HEK293 (cell line): ENCODE measurements at regions not wholly inside any gene's neighbourhood (a gene's known extent, or its start where the extent isn't known, plus 50 kb on each side); places are given as distances from the start of the nearest gene placed in this dataset.

ENCODE experiments used
- CTCF ChIA-PET: fragments of 350-600 bp; formaldehyde crosslinking; extraction: SDS; loops from one replicate; lab custom pipeline; 2021; ENCODE audit warnings: antibody characterized with exemption; lab: Yijun Ruan, JAX
- POLR2A ChIA-PET: fragments of 300-600 bp; formaldehyde crosslinking; extraction: SDS; loops from one replicate; lab custom pipeline; 2020; ENCODE audit warnings: antibody characterized with exemption, inconsistent platforms; lab: Yijun Ruan, JAX
- H3K27ac ChIP-seq: fragments of 200-500 bp; sonication (Bioruptor generic); 2 replicates; pipeline ENCODE4 v1.5.1; 2014; ENCODE audit warnings: low read depth, low read length, control low read depth, inconsistent platforms; ENCODE audit errors: extremely low read depth
- H3K36me3 ChIP-seq, 2 experiments: fragments of 200-500 bp in 1 of 2; sonication (Bioruptor generic) in 1 of 2; 1 replicate in 1 of 2; 2 replicates in 1 of 2; pipeline ENCODE4 v1.5.1; 2014 to 2017; ENCODE audit warnings: inconsistent platforms in 2 of 2, low read length in 2 of 2; ENCODE audit not compliant: control insufficient read depth in 2 of 2, insufficient read depth in 1 of 2
- H3K4me1 ChIP-seq: fragments of 200-500 bp; sonication (Bioruptor generic); 2 replicates; pipeline ENCODE4 v1.5.1; 2014; ENCODE audit warnings: mild to moderate bottlenecking, low read length, inconsistent platforms; ENCODE audit not compliant: control insufficient read depth, insufficient read depth
- H3K4me3 ChIP-seq: 2 replicates; pipeline ENCODE4 v1.5.1; 2011; ENCODE audit warnings: low read depth, mild to moderate bottlenecking, control low read depth, low read length, moderate library complexity
- H3K9me3 ChIP-seq: fragments of 200-500 bp; sonication (Bioruptor generic); 2 replicates; pipeline ENCODE4 v1.5.1; 2014; ENCODE audit warnings: low read depth, low read length, inconsistent platforms; ENCODE audit not compliant: control insufficient read depth, insufficient read depth
- EGR2 ChIP-seq: fragments of 450-650 bp; formaldehyde crosslinking; IDR thresholded peaks from 2 replicates; pipeline ENCODE4 v1.5.1; 2016; ENCODE audit warnings: low read depth, missing biosample characterization, missing genetic modification characterization
- GLIS1 ChIP-seq: fragments of 450-650 bp; formaldehyde crosslinking; IDR thresholded peaks from 2 replicates; pipeline ENCODE4 v1.5.1; 2016; ENCODE audit warnings: missing biosample characterization, missing genetic modification characterization
- GLIS2 ChIP-seq: fragments of 450-650 bp; formaldehyde crosslinking; IDR thresholded peaks from 2 replicates; pipeline ENCODE4 v1.5.1; 2016; ENCODE audit warnings: missing biosample characterization, missing genetic modification characterization
- KLF10 ChIP-seq: fragments of 450-650 bp; IDR thresholded peaks from 2 replicates; pipeline ENCODE4 v1.5.1; 2018; ENCODE audit warnings: missing biosample characterization, mild to moderate bottlenecking, missing genetic modification characterization
- MYNN ChIP-seq: fragments of 450-650 bp; formaldehyde crosslinking; IDR thresholded peaks from 2 replicates; pipeline ENCODE4 v1.5.1; 2016; ENCODE audit warnings: missing biosample characterization, missing genetic modification characterization, borderline replicate concordance
- ZBTB21 ChIP-seq: fragments of 450-650 bp; formaldehyde crosslinking; IDR thresholded peaks from 2 replicates; pipeline ENCODE4 v1.5.1; 2017; ENCODE audit warnings: missing biosample characterization, missing genetic modification characterization
- ZBTB8A ChIP-seq: fragments of 450-650 bp; formaldehyde crosslinking; IDR thresholded peaks from 2 replicates; pipeline ENCODE4 v1.5.1; 2016; ENCODE audit warnings: missing biosample characterization, missing genetic modification characterization
- ZFHX2 ChIP-seq: fragments of 450-650 bp; formaldehyde crosslinking; conservative IDR thresholded peaks from 2 replicates; pipeline ENCODE4 v1.5.1; 2016; ENCODE audit warnings: missing biosample characterization, missing genetic modification characterization
- ZNF23 ChIP-seq: fragments of 450-650 bp; formaldehyde crosslinking; IDR thresholded peaks from 2 replicates; pipeline ENCODE4 v1.5.1; 2016; ENCODE audit warnings: missing biosample characterization, missing genetic modification characterization, borderline replicate concordance
- ZNF335 ChIP-seq: fragments of 450-650 bp; formaldehyde crosslinking; conservative IDR thresholded peaks from 2 replicates; pipeline ENCODE4 v1.5.1; 2016; ENCODE audit warnings: missing biosample characterization, missing genetic modification characterization
- ZNF341 ChIP-seq: fragments of 450-650 bp; formaldehyde crosslinking; IDR thresholded peaks from 2 replicates; pipeline ENCODE4; 2016; ENCODE audit warnings: low read depth, missing biosample characterization, missing genetic modification characterization
- ZNF366 ChIP-seq: fragments of 450-650 bp; formaldehyde crosslinking; conservative IDR thresholded peaks from 2 replicates; pipeline ENCODE4 v1.5.1; 2016; ENCODE audit warnings: missing biosample characterization, missing genetic modification characterization
- ZNF48 ChIP-seq: fragments of 450-650 bp; formaldehyde crosslinking; IDR thresholded peaks from 2 replicates; pipeline ENCODE4 v1.5.1; 2016; ENCODE audit warnings: missing biosample characterization, missing genetic modification characterization
- ZNF629 ChIP-seq: fragments of 450-650 bp; formaldehyde crosslinking; IDR thresholded peaks from 2 replicates; pipeline ENCODE4 v1.5.1; 2017; ENCODE audit warnings: missing biosample characterization, missing genetic modification characterization
- ZNF660 ChIP-seq: fragments of 450-650 bp; IDR thresholded peaks from 2 replicates; pipeline ENCODE4 v1.5.1; 2018; ENCODE audit warnings: missing biosample characterization, mild to moderate bottlenecking, missing genetic modification characterization
- ZXDB ChIP-seq: fragments of 450-650 bp; formaldehyde crosslinking; IDR thresholded peaks from 2 replicates; pipeline ENCODE4 v1.5.1; 2016; ENCODE audit warnings: missing biosample characterization, missing genetic modification characterization
- TF ChIP-seq, protein P1 (sequence below): fragments of 450-650 bp; formaldehyde crosslinking; IDR thresholded peaks from 2 replicates; pipeline ENCODE4 v1.5.1; 2016; ENCODE audit warnings: missing biosample characterization, missing genetic modification characterization
- TF ChIP-seq, protein P2 (sequence below): fragments of 450-650 bp; formaldehyde crosslinking; IDR thresholded peaks from 2 replicates; pipeline ENCODE4 v1.5.1; 2016; ENCODE audit warnings: missing biosample characterization, missing genetic modification characterization
- TF ChIP-seq, protein P3 (sequence below): fragments of 450-650 bp; formaldehyde crosslinking; IDR thresholded peaks from 2 replicates; pipeline ENCODE4 v1.5.1; 2016; ENCODE audit warnings: missing biosample characterization, missing genetic modification characterization
- TF ChIP-seq, protein P4 (sequence below): fragments of 450-650 bp; formaldehyde crosslinking; optimal IDR thresholded peaks from 2 replicates; pipeline ENCODE3; 2016; ENCODE audit warnings: missing biosample characterization, mild to moderate bottlenecking, missing genetic modification characterization
- TF ChIP-seq, protein P5 (sequence below): fragments of 450-650 bp; formaldehyde crosslinking; IDR thresholded peaks from 2 replicates; pipeline ENCODE4 v1.5.1; 2016; ENCODE audit warnings: missing biosample characterization, missing genetic modification characterization, low read depth
- TF ChIP-seq, protein P6 (sequence below): fragments of 450-650 bp; formaldehyde crosslinking; IDR thresholded peaks from 2 replicates; pipeline ENCODE4 v1.5.1; 2016; ENCODE audit warnings: missing biosample characterization, missing genetic modification characterization

DNA sequence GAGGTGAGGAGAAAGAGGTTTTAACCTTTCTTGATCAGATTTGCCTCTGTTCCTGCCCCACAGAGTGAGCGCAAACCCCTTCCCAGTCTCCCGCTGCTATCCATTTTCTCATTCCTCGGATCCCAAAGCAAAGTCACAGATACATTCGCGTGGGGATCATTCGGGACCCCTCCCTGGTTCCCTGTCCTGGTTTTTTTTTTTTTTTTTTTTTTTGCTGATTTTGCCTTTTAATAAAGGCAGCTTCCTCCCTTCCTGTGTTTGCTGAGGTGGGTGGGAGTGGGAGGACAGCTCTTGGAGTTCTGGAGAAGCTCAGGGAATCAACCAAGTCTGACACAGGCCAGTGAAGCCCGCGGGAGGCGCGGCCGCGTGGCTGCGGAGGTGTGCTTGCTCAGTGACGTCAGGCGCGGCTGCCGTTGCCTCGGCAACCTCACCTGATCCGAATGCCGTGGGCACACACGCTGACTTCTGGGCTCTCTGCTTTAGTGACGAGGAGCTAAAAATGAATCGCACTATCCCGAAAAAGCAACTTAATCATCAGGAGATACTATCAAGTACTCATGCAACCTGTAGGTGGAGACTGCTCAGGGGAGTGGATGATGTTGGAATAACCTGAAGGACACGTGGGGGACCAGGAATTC, 106.4 kb downstream of the TBX19 start:
- CTCF ChIA-PET: interaction anchor here (0.6 to 1.6 kb wide), 3 partner anchors 12 to 599 kb away, joined by 3 to 10 read pairs (median 6); no protein-coding TSS in a partner anchor
- H3K27ac ChIP-seq: no peak overlapping the region
- no peaks in the 10 kb centered on the region for H3K9me3 ChIP-seq
- H3K36me3 ChIP-seq: no peaks in the 10 kb centered on the region
- POLR2A ChIA-PET: interaction anchor here (0.6 kb wide), 1 partner anchor 43 kb away, joined by 4 read pairs; no protein-coding TSS in a partner anchor
- no peak overlapping the region for H3K4me3 ChIP-seq
- TF ChIP-seq ZBTB21 (tag by site-specific recombination): peak; percentile 69
- peak; percentile 23; the same call in 1 of the 2 replicates for TF ChIP-seq ZNF341 (tag by site-specific recombination)
- peak; percentile 85 for TF ChIP-seq KLF10
- TF ChIP-seq, protein P1, sequence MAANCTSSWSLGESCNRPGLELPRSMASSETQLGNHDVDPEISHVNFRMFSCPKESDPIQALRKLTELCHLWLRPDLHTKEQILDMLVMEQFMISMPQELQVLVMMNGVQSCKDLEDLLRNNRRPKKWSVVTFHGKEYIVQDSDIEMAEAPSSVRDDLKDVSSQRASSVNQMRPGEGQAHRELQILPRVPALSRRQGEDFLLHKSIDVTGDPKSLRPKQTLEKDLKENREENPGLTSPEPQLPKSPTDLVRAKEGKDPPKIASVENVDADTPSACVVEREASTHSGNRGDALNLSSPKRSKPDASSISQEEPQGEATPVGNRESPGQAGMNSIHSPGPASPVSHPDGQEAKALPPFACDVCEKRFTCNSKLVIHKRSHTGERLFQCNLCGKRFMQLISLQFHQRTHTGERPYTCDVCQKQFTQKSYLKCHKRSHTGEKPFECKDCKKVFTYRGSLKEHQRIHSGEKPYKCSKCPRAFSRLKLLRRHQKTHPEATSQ (tag by site-specific recombination): no peak
- no peak for TF ChIP-seq MYNN
- no peak for TF ChIP-seq ZNF660 (tag by site-specific recombination)
- no peak for TF ChIP-seq ZNF23
- TF ChIP-seq, protein P2, sequence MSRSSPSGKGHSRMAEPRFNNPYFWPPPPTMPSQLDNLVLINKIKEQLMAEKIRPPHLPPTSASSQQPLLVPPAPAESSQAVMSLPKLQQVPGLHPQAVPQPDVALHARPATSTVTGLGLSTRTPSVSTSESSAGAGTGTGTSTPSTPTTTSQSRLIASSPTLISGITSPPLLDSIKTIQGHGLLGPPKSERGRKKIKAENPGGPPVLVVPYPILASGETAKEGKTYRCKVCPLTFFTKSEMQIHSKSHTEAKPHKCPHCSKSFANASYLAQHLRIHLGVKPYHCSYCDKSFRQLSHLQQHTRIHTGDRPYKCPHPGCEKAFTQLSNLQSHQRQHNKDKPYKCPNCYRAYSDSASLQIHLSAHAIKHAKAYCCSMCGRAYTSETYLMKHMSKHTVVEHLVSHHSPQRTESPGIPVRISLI: peak; percentile 74; the same call in 1 of the 2 replicates
- TF ChIP-seq GLIS1 (tag by site-specific recombination): peak; percentile 50; the same call in 1 of the 2 replicates
- TF ChIP-seq ZFHX2: peak; percentile 93
- TF ChIP-seq, protein P3, sequence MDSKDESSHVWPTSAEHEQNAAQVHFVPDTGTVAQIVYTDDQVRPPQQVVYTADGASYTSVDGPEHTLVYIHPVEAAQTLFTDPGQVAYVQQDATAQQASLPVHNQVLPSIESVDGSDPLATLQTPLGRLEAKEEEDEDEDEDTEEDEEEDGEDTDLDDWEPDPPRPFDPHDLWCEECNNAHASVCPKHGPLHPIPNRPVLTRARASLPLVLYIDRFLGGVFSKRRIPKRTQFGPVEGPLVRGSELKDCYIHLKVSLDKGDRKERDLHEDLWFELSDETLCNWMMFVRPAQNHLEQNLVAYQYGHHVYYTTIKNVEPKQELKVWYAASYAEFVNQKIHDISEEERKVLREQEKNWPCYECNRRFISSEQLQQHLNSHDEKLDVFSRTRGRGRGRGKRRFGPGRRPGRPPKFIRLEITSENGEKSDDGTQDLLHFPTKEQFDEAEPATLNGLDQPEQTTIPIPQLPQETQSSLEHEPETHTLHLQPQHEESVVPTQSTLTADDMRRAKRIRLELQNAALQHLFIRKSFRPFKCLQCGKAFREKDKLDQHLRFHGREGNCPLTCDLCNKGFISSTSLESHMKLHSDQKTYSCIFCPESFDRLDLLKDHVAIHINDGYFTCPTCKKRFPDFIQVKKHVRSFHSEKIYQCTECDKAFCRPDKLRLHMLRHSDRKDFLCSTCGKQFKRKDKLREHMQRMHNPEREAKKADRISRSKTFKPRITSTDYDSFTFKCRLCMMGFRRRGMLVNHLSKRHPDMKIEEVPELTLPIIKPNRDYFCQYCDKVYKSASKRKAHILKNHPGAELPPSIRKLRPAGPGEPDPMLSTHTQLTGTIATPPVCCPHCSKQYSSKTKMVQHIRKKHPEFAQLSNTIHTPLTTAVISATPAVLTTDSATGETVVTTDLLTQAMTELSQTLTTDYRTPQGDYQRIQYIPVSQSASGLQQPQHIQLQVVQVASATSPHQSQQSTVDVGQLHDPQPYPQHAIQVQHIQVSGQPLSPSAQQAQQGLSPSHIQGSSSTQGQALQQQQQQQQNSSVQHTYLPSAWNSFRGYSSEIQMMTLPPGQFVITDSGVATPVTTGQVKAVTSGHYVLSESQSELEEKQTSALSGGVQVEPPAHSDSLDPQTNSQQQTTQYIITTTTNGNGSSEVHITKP (tag by site-specific recombination): peak; percentile 63; the same call in 1 of the 2 replicates
- TF ChIP-seq, protein P4, sequence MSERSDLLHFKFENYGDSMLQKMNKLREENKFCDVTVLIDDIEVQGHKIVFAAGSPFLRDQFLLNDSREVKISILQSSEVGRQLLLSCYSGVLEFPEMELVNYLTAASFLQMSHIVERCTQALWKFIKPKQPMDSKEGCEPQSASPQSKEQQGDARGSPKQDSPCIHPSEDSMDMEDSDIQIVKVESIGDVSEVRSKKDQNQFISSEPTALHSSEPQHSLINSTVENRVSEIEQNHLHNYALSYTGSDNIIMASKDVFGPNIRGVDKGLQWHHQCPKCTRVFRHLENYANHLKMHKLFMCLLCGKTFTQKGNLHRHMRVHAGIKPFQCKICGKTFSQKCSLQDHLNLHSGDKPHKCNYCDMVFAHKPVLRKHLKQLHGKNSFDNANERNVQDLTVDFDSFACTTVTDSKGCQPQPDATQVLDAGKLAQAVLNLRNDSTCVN (tag by site-specific recombination): peak; percentile 50
- peak; percentile 25; the same call in 1 of the 2 replicates for TF ChIP-seq ZNF335 (tag by site-specific recombination)
- 0 out of 2 replicates have a peak, but pooled peaks have one; percentile 14 for TF ChIP-seq ZNF366
- 0 out of 2 replicates have a peak, but pooled peaks have one; percentile 13 for TF ChIP-seq GLIS2 (tag by site-specific recombination)
- peak; percentile 90 for TF ChIP-seq EGR2 (tag by site-specific recombination)
- TF ChIP-seq ZNF48 (tag by site-specific recombination): no peak
- TF ChIP-seq, protein P5, sequence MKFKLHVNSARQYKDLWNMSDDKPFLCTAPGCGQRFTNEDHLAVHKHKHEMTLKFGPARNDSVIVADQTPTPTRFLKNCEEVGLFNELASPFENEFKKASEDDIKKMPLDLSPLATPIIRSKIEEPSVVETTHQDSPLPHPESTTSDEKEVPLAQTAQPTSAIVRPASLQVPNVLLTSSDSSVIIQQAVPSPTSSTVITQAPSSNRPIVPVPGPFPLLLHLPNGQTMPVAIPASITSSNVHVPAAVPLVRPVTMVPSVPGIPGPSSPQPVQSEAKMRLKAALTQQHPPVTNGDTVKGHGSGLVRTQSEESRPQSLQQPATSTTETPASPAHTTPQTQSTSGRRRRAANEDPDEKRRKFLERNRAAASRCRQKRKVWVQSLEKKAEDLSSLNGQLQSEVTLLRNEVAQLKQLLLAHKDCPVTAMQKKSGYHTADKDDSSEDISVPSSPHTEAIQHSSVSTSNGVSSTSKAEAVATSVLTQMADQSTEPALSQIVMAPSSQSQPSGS (tag by site-specific recombination): peak; percentile 89
- TF ChIP-seq, protein P6, sequence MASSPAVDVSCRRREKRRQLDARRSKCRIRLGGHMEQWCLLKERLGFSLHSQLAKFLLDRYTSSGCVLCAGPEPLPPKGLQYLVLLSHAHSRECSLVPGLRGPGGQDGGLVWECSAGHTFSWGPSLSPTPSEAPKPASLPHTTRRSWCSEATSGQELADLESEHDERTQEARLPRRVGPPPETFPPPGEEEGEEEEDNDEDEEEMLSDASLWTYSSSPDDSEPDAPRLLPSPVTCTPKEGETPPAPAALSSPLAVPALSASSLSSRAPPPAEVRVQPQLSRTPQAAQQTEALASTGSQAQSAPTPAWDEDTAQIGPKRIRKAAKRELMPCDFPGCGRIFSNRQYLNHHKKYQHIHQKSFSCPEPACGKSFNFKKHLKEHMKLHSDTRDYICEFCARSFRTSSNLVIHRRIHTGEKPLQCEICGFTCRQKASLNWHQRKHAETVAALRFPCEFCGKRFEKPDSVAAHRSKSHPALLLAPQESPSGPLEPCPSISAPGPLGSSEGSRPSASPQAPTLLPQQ (tag by site-specific recombination): 0 out of 2 replicates have a peak, but pooled peaks have one; percentile 18
- TF ChIP-seq ZXDB (tag by site-specific recombination): peak; percentile 47; the same call in 1 of the 2 replicates
- TF ChIP-seq ZNF629 (tag by site-specific recombination): peak; percentile 83
- 0 out of 2 replicates have a peak, but pooled peaks have one; percentile 13 for TF ChIP-seq ZBTB8A (tag by site-specific recombination)
- TF ChIP-seq, all 188 proteins: peak for 17
- H3K4me1 ChIP-seq: no peaks in the 10 kb centered on the region
